GM21619 (cell line): ENCODE measurements at regions not wholly inside any gene's neighbourhood (a gene's known extent, or its start where the extent isn't known, plus 50 kb on each side); places are given as distances from the start of the nearest gene placed in this dataset.
A peak's percentile ranks its signal among the peaks of the same experiment; 100 is the strongest.
"Not testable (repeated sequence)": the region's sequence is repeated elsewhere in the genome, so short reads cannot be mapped to it uniquely, and the experiment has no call there.

Experiments used
- ATAC-seq: cut with Tn5 transposase; IDR thresholded peaks from one replicate; pipeline ENCODE4 v1.9.1; 2021; ENCODE audit not compliant: unreplicated experiment

GRCh38 chr18:51520676-51521180 is 323.2 kb upstream of the MEX3C start:
- no peak for ATAC-seq

- no peak for ATAC-seq
Measured at GRCh38 chr18:51522338-51522737, 324.9 kb upstream of the MEX3C start.

GRCh38 chr18:51522821-51523220 is 325.3 kb upstream of the MEX3C start:
- no peak for ATAC-seq

GRCh38 chr18:51523671-51524070 is 326.2 kb upstream of the MEX3C start:
- ATAC-seq = no peak

- ATAC-seq = no peak
Measured at GRCh38 chr18:51525453-51526225, 328.2 kb upstream of the MEX3C start.

- ATAC-seq = no peak
Measured at GRCh38 chr18:51527826-51528225, 330.3 kb upstream of the MEX3C start.

GRCh38 chr18:51531501-51531900 is 334.0 kb upstream of the MEX3C start:
- ATAC-seq = no peak

GRCh38 chr18:51537487-51537886 is 340.0 kb upstream of the MEX3C start:
- peak; percentile 85 for ATAC-seq

GRCh38 chr18:51540562-51540961 is 343.1 kb upstream of the MEX3C start:
- no peak for ATAC-seq

- no peak for ATAC-seq
Measured at GRCh38 chr18:51541230-51541629, 343.7 kb upstream of the MEX3C start.

GRCh38 chr18:51543658-51544155 is 346.2 kb upstream of the MEX3C start:
- ATAC-seq = no peak

- ATAC-seq = no peak
Measured at GRCh38 chr18:51545446-51545845, 348.0 kb upstream of the MEX3C start.

- no peak for ATAC-seq
Measured at GRCh38 chr18:51559198-51559901, 361.9 kb upstream of the MEX3C start.

- ATAC-seq = no peak
Measured at GRCh38 chr18:51559902-51560287, 362.4 kb upstream of the MEX3C start.

GRCh38 chr18:51561821-51562220 is 364.3 kb upstream of the MEX3C start:
- no peak for ATAC-seq

GRCh38 chr18:51562866-51563265 is 365.4 kb upstream of the MEX3C start:
- ATAC-seq = no peak

GRCh38 chr18:51563396-51563795 is 365.9 kb upstream of the MEX3C start:
- no peak for ATAC-seq

- no peak for ATAC-seq
Measured at GRCh38 chr18:51568151-51568550, 370.7 kb upstream of the MEX3C start.

GRCh38 chr18:51569153-51569552 is 371.7 kb upstream of the MEX3C start:
- ATAC-seq = no peak

- ATAC-seq = no peak
Measured at GRCh38 chr18:51569561-51569960, 372.1 kb upstream of the MEX3C start.

- ATAC-seq = not testable (repeated sequence)
Measured at GRCh38 chr18:51570071-51570470, 372.6 kb upstream of the MEX3C start.

- not testable (repeated sequence) for ATAC-seq
Measured at GRCh38 chr18:51573886-51574285, 376.4 kb upstream of the MEX3C start.
